Head of caudate nucleus (tissue), 42 donors: ENCODE measurements at regions not wholly inside any gene's neighbourhood (a gene's known extent, or its start where the extent isn't known, plus 50 kb on each side); places are given as distances from the start of the nearest gene placed in this dataset.
"Not testable (repeated sequence)": the region's sequence is repeated elsewhere in the genome, so short reads cannot be mapped to it uniquely, and the experiment has no call there.

Experiments
- DNase-seq, 42 donors: peaks; one replicate each; pipeline versions ENCODE4 v3.0.0 to v3.0.0-alpha.2; 2020 to 2021; ENCODE audit warnings: mixed read lengths in 7 of 42
- intact Hi-C: fragments of 100-400 bp; cut with DNase I; formaldehyde crosslinking; loops from one replicate; pipeline ENCODE4 v1.15.0; 2022

DNA sequence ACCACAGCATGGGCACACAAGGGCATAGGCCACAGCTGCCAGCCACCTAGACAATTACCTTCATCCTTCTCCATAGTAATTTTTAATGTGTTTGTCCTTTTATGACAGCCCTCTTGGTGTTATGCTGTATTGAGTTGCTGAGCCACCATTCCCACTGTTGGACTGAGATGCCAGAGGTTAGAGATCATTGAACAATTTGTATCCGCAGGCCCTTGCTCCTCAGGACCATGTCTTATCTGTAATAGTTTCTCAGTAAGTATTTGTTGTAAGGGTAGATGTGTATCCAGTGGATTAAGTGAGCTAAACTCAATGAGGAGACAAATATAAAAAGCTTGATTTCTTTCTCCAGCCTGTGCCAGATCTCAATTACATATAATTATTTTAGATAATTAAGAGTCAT lies 832.8 kb upstream of the ID2 start:
- intact Hi-C loops, result no loop called here
- no peak for DNase-seq

DNA sequence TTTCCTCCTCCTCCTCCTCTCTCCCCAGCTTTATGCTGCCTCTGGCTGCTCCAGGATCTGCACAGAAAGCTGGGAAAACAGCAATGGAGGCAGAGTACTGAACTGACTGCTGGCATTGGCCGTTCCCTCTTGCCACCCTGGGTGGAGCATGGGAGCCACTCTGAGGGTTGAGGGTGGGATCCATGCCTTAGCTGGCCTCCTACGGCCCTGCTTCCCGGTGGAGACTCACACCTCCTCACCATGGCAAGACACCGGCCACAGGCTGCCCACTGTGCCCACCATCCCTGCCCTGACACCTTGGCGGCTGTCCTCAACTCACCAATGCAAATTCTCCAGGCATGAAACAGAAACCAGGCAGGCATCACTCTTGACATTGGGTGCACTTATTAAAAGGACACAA lies 832.3 kb upstream of the ID2 start:
- intact Hi-C loops, result no loop called here
- no peak for DNase-seq

DNA sequence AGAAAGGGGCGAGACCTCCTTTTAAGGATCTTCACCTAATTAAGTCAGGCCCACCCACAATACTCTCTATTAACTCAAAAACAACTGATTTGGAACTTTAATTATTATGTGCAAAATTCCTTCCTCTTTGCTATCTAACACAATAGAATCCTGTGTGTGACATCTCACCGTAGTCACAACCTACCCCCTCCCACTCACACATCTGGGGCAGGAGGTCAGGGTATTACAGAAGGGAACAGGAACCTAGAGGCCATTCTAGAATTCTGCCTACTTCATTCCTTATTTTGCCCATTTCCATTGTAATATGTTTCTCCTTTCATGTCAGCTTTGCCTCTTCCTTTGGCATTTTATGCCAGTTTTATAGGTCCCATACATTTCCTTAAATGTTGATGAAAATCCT lies 829.3 kb upstream of the ID2 start:
- DNase-seq, result no peak
- intact Hi-C loops, result no loop called here

DNA sequence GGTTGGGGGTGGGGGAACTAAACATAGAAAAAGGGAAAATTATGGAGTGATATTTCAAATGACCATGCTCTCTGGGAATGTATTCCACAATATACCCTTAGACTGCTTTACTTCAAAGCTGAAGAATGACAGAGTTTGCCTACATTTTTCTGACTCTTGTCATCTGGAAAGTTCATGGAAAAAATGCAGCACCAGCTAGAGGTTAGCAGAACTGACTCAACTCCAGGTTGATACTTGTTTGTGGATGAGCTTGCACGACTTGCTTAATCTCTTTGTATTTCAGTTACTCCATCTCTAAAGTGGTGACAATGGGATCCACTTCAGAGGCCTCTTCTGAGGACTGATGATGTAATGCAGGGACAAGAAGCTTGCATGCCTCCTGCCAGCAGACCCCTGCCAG lies 824.0 kb upstream of the ID2 start:
- no peak for DNase-seq
- intact Hi-C loops, result no loop called here

DNA sequence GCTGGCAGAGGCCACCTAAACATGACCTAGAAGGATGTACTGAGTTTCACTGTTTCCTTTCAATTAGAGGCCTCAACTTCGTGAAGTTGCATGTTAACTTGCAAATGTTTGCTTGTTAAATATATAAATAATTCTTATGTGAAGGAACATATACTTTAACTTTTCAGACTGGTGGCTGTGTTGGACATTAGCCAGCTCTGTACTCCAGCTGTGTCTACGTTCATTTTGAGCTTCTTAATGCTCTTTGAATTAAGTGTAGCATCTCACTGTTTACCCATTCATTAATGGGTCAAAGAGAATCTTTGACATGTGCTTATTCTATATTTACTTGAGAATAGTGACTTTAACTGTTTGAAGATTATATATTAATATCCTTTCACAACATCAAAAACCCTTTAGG lies 823.2 kb upstream of the ID2 start:
- intact Hi-C loops, result no loop called here
- no peak for DNase-seq

DNA sequence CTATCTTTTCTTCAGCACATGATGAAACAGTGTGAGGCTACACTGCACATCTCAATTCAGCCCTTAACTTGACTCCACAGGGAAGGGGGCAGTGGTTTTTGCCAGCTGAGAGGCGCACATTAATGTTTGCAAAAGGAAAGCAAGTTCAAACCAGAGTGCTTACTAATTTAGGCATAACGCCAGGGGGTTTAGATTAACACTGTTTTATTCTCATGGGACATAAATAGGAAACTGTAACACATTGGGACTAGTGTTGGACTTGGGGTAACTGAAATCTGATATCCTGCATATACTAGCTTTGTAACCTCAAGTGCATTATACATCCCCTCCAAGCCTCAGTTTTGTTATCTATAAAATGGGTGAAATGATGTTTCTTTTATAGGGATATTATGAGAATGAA lies 821.2 kb upstream of the ID2 start:
- DNase-seq, result no peak
- intact Hi-C loops, result no loop called here

DNA sequence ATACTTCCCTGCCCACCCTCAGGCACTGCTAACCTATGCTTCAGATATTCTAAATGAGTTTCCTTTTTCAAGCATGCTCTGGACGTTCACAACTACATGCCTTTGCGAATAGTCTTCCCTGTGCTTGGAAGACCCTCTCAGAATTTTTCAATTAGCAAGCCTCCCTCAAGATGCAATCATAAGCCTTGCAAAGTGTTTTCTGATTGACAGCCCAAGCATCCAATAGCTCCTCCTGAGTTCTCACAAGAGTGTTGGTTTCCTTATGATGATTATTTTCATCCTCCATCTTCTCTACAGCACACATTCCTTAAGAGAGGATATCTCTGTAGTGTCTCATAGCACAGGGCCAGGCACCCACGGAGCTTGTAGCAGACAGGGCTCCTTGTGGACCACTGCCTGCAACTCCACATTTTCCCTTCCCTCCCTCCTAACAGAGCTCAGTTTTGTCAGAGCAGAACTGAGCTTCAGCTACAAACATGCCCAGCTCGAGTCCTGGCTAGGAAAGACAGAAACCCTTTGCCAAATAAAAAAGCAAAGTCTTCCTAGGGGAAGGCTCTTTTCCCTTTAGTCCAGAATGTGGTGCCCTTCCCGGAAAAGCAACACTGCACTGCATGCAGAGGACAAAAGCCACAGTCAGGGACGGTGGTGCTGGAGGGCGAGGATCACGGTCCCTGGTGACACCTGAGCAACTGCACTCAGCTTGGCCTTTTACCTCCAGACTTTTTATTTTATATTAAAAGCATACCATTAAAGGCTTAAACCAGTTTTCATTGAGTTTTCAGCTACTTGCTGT lies 819.8 kb upstream of the ID2 start:
- DNase-seq, result no peak
- intact Hi-C loops, result no loop called here

DNA sequence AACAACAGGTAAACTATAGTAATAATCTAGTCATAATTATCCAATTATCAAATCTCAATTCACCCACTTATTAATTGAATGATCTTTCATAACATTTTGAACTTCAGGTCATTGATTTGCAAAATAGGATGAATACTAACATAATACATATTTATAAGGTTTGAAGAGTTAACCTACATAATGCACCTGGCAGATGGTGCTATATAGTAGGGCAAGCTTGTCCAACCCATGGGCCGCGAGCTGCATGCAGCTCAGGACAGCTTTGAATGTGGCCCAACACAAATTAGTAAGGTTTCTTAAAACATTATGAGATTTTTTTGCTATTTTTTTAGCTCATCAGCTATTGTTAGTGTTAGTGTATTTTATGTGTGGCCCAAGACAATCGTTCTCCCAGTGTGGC lies 815.8 kb upstream of the ID2 start:
- intact Hi-C loops, result no loop called here
- DNase-seq, result no peak

DNA sequence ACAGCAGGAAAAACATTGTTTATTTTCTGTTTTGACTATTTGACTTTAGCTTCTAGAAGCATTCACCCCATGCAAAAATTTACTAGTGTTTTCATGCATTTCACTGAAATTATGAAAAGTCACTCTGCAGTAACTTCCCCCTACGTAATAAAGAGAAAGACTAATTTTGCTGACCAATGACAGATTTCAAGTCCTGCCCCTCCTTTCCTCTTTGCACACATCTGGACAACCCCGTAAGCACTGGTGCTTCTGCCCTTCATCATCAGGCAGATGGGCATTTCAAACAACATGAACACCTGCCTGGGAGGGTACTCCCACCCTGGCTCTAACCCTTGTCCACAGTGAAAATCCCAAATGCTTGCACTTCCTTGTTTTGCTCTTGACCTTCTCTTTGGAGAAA lies 815.0 kb upstream of the ID2 start:
- intact Hi-C loops, result no loop called here
- no peak for DNase-seq

DNA sequence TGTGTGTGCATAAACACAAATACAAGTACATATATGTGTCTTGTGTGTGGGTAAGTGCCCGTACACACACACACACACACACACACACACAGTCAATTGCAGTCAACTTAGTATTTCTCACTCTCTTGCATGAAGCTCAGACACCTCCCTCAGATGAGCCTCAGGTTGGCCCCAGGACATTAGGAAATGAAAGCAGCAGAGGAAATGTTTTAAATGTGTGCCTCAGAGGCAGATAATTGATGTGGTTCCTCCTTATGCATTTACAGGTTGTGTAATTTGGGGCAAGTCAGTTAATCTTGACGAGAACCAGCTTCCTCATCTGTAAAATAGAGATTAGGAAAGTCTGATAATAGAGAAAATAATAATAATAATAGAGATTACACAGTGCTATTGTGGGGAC lies 814.0 kb upstream of the ID2 start:
- intact Hi-C loops, result no loop called here
- DNase-seq, result no peak

DNA sequence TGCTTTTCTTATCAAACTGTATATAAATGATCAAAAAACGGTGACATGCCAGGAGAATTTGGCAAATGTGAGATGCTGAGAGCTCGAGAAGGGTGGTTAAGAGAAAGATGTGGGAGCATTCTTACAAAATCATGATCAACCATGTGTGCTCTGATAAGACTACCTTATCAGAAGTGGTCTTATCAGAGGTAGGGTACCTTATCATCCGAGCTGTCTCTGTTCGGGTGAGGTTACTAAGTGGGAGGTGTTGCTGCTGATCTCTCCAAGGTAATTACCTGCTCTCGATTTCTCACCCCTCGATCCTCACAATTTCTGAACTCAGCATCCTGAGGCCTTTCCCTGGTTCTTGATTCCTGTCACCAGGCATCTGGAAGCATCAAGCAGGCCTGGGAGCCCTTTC lies 813.0 kb upstream of the ID2 start:
- no peak for DNase-seq
- intact Hi-C loops, result no loop called here

DNA sequence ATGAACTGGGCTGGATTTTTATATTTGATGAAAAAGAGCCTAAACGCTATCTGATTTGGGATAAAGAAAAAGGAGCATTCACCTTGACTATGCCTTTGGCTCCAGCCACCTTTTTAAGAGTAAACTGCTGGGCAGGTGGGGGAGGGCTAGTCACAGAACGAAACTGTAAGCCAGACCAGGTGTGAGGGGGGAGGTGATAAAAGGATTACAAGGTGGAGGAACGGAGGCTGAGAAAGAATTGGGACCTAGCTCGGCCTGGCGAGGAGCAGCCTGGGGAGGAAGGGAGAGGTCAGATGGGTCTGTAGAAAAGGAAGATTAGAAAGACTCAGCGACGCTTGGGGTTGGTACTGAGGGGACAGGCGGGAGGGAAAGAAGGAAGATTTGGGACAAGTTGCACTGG lies 805.4 kb upstream of the ID2 start:
- intact Hi-C loops, DNase-seq: not testable (repeated sequence)

DNA sequence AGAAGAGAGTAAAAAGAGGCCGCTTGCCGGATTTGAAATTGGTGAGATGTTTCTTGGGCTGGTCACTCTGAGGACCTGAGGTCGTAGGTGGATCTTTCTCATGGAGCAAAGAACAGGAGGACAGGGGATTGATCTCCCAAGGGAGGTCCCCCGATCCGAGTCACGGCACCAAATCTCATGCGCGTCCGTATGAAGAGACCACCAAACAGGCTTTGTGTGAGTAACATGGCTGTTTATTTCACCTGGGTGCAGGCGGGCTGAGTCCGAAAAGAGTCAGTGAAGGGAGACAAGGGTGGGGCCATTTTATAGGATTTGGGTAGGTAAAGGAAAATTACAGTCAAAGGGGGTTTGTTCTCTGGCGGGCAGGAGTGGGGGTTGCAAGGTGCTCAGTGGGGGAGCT lies 803.6 kb upstream of the ID2 start:
- intact Hi-C loops, DNase-seq: not testable (repeated sequence)

DNA sequence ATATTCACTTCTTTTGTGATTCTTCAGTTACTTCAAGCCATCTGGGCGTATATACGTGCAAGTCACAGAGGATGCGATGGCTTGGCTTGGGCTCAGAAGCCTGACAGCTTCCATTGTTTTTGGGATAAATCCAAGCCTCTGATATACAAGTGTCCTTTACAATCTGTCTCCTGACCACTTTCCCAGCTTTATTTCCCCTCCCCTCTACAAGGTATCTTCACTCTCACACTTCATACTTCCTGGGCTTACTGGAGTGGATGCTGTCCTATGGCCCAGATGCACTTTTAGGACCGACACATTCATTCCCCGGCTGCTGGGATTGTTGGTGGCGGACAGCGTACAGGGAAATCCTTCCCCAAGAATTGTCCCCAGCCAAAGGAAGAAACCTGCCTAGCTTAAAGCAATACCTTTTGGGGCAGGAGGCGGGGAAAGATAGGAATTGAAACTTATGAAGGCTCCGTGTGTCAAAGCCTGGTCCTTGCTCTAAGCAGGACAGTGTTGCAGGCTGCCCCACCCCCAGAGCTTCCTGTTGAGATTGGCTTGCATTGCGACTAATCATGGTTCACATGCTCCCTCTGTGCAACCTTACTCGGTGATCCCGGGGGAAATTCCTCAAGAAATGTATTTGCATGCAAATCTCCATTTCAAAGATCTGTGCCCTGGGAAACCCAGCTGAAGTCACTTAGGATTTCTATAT lies 802.9 kb upstream of the ID2 start:
- intact Hi-C loops, result no loop called here
- DNase-seq, result no peak

DNA sequence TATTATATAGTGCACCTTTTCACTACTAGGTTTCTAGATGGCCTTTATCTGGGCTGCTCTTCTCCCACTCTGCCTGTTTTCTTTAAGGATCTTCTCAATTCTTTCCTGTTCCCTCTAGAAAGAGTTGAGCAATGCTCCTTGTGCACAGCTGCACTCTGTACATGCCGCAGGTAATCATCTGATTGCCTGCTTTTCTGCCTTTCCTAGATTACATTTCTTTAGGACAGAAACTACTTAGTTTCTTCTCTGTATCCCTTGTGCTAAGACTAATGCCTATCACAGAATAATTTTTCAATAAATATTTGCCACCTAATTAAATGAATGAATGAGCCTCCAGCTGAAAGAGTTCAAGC lies 802.4 kb upstream of the ID2 start:
- intact Hi-C loops, result no loop called here
- DNase-seq, result no peak

DNA sequence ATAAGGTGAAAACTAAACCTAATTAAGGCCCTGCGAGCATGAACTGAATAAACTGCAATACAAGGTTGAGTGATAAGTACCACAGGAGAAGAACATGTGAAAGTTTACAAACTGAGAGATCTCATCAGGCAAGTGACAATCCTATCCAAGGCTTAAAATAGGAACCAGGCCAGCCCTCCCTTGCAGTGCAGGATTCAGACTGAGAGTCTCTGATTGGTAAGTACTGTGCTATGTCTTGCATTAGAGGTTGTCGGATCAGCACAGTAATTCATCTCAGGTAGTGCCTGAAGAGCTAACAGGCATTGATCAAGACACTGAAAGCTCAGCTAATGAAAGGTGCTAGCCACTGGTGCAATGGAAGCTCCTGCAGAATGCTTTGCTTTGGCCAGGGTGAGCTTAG lies 801.7 kb upstream of the ID2 start:
- DNase-seq, result no peak
- intact Hi-C loops, result no loop called here

DNA sequence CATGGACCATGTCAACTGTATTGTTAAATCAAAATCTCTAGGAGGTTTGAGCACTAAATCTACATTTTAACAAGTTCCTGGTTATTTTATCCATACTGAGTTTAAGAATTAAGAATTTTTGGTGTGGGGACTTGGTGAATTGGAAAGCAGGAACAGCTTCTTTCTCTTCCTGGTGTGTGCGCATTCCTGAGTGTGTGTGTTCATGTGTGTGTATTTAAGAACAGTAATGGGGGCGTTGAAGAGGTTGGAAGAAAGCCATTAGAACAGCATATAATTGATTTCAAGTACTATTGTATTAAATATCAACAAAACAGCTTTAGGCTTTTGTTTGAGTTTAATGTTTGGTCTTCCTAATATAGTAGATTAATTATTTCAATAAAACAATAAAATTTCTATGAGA lies 801.3 kb upstream of the ID2 start:
- intact Hi-C loops, result no loop called here
- DNase-seq, result no peak

DNA sequence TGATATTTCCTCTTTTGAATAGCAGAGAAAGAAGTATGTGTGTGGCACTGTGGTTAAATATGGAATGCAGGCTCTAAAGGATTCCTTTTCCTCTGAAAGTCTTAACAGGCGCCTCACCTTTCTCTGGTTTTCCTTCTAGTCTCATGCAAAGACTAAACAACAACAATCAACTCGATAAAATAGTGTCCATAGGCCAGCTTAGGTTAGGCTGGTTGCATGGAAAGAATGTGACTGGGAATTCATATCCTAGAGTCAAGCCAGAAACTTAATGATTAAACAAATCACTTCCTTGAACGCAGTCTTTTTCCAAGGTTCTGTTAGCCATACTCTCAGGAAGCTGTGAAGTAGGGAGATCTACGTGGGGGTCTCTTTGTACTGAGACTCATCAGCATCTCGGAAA lies 800.8 kb upstream of the ID2 start:
- no peak for DNase-seq
- intact Hi-C loops, result no loop called here

DNA sequence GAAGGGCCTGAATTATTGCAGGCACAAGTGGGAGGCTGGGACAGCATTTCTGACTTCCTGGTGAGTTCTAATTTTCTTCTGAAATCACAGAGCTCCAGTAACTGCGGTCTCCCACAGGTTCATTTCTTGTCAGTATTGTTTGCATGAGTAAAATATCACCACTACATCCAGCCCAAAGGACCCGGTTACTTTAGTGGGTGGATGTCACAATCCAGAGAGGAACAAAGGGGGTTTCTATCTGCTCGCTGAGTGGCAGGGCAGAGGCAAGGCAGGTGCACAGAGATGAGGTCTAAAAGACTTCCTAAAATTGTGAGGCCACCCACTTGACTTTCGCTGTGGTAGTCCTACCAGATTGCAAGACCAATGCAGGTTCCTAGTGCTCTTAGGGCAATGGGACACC lies 800.4 kb upstream of the ID2 start:
- DNase-seq, result no peak
- intact Hi-C loops, result no loop called here

DNA sequence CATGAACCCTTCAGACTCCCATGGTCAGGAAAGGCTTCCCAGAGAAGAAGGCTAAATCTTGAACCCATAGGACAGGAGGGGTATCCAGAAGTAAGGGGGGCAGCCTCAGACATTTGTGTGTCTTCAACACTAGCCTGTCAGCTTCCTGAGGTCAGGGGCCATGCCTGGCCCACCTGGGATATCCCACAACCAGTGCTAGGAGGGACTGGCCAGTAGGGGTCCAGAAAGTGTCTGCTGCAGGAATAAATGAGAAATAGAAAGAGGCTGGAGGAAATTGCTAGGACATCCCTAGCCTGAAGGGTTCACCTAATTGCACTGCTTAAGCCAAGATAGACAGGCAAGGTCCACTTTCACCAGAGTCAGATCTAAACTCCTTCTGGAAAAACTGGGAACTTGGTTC lies 799.6 kb upstream of the ID2 start:
- no peak for DNase-seq
- intact Hi-C loops, result no loop called here

DNA sequence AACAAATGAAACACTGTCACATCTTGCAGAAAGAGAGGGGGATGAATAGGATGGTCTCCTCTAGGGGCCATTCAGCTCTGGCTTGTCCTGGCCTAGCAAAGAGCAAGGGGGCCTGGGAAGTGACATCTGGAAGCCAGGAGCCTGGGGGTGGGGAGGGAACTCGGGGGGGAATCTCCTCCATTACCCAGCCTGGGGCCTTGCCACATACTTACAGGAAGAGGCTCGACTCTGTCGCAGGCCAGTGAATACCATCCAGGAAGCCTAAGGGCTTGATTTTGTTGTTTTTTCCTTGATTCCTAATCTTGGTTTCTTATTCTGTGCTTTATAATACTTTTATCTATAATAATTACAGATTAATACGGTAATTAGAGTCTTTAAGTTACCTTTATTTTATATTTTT lies 797.5 kb upstream of the ID2 start:
- intact Hi-C loops, result no loop called here
- no peak for DNase-seq
